Peyer's patch (tissue), 4 donors: ENCODE measurements at regions not wholly inside any gene's neighbourhood (a gene's known extent, or its start where the extent isn't known, plus 50 kb on each side); places are given as distances from the start of the nearest gene placed in this dataset.

Experiments
- DNase-seq, 3 donors: peaks; one replicate each; pipeline ENCODE4 v3.0.0-alpha.2; 2017 to 2019
- H3K27ac ChIP-seq, 4 donors: fragments of 200-600 bp; sonication (generic); one replicate each; pipeline ENCODE4 v1.5.1; 2016 to 2019
- H3K27me3 ChIP-seq, 2 donors: fragments of 200-600 bp; sonication (generic); one replicate each; pipeline ENCODE4 v1.5.1; 2019
- H3K36me3 ChIP-seq, 3 donors: fragments of 200-600 bp; sonication (generic); one replicate each; pipeline ENCODE4 v1.5.1; 2016 to 2019
- H3K4me1 ChIP-seq, 4 donors: fragments of 200-600 bp; sonication (generic); one replicate each; pipeline ENCODE4 v1.5.1; 2016 to 2019
- H3K4me3 ChIP-seq, 4 donors: fragments of 200-600 bp; sonication (generic); 1 replicate in 3 of 4; 2 replicates in 1 of 4; pipeline ENCODE4 v1.5.1; 2016 to 2019; ENCODE audit warnings: mild to moderate bottlenecking in 1 of 4
- H3K9me3 ChIP-seq, 4 donors: fragments of 200-600 bp; sonication (generic); one replicate each; pipeline ENCODE4 v1.5.1; 2016 to 2019; ENCODE audit warnings: mild to moderate bottlenecking in 1 of 4
- POLR2A ChIP-seq, 2 donors: fragments of 450-650 bp; IDR thresholded peaks; one replicate each; pipeline ENCODE4 v1.5.1; 2017; ENCODE audit warnings: antibody characterized with exemption in 2 of 2, mild to moderate bottlenecking in 2 of 2, moderate library complexity in 2 of 2
- TF ChIP-seq, protein P1 (sequence below), 6 experiments: fragments of 450-650 bp in 4 of 6; fragments of 200-600 bp in 2 of 6; sonication (generic) in 1 of 6; IDR thresholded peaks; one replicate each; pipeline ENCODE4 v1.5.1; 2017 to 2019; ENCODE audit warnings: antibody characterized with exemption in 6 of 6, mild to moderate bottlenecking in 3 of 6, moderate library complexity in 1 of 6

DNA sequence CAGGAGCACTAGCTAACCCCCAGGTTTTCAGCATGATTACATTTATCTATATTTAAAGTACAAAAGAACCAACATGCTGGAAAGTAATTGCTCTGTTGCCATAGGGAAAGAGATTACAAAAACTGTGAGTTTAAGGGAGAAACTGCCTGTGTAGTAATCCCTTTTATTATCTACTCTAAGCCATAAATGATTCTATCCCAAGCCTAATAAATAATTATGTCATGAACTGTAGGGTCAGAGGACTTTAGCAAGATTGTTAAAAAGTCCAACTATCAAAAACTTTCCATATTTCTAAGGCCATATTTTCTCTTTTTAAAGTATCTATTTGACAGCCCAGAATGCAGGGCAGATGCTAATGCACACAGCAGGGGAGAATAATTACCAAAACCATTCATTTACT is 573.8 kb upstream of the MIR17HG start:
- Histone ChIP-seq H3K4me1 (no peaks in the 10 kb centered on the region), H3K27me3 (no peaks in the 10 kb centered on the region), H3K36me3 (no peaks in the 10 kb centered on the region), H3K9me3 (no peaks in the 10 kb centered on the region), H3K4me3 (no peak overlapping the region), H3K27ac (no peak overlapping the region)
- DNase-seq: no peak
- TF ChIP-seq, protein P1, sequence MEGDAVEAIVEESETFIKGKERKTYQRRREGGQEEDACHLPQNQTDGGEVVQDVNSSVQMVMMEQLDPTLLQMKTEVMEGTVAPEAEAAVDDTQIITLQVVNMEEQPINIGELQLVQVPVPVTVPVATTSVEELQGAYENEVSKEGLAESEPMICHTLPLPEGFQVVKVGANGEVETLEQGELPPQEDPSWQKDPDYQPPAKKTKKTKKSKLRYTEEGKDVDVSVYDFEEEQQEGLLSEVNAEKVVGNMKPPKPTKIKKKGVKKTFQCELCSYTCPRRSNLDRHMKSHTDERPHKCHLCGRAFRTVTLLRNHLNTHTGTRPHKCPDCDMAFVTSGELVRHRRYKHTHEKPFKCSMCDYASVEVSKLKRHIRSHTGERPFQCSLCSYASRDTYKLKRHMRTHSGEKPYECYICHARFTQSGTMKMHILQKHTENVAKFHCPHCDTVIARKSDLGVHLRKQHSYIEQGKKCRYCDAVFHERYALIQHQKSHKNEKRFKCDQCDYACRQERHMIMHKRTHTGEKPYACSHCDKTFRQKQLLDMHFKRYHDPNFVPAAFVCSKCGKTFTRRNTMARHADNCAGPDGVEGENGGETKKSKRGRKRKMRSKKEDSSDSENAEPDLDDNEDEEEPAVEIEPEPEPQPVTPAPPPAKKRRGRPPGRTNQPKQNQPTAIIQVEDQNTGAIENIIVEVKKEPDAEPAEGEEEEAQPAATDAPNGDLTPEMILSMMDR (IDR thresholded peaks at IDR 0.05): no peak
- TF ChIP-seq POLR2A (IDR thresholded peaks at IDR 0.05): no peak

DNA sequence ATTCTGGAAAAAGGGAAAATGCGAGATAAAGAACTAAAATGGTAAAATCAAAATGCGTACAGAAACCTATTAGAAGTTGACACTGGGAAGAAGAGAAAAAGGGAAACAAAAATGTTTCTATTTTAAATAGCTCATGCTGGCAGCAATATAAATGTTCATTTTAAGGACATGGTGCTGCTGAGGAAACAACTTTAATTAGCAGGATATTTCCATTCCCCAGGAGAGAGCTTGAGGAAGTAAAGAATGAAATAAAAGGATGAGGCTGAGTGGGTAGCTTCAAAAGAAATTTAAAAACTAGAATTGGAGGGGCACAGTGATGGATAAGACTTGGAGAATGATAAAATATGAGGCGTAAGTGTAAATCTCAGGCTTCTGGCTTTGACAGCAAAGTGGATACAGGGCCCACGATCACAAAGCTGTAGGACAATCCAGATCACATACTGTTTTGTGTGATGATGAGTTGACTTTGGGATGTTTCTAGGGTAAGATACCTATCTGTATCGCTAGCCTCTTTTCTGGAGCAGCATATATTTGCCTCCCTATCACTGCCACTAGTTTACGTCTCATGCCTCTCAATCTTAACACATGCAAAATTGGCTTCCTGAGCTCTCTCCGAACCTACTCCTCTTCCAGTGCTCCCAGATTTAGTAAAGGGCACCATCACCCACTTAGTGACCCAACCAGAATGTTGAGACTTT is 571.3 kb upstream of the MIR17HG start:
- no peak for DNase-seq

DNA sequence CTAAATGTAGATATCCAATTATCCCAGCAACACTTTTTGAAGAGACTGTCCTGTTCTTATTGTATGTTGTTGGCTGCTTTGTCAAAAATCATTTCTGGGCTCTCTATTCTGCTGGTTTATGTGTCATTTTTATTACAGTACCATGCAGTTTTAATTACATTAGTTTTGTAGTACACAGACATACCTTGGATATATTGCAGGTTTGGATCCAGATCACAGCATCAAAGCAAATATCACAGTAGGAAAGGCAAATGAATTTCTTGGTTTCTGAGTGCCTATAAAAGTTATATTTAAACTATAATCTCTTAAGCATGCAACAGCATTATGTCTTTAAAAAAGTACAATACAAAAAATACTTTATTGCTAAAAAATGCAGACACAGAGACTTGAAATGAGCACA is 564.2 kb upstream of the MIR17HG start:
- Histone ChIP-seq H3K4me3 (no peak overlapping the region), H3K36me3 (no peaks in the 10 kb centered on the region), H3K4me1 (no peaks in the 10 kb centered on the region), H3K27me3 (no peaks in the 10 kb centered on the region), H3K9me3 (no peaks in the 10 kb centered on the region), H3K27ac (no peak overlapping the region)
- DNase-seq: no peak
- TF ChIP-seq POLR2A (IDR thresholded peaks at IDR 0.05): no peak
- TF ChIP-seq, protein P1 (IDR thresholded peaks at IDR 0.05): no peak

More for the DNA sequence above, 571.3 kb upstream of the MIR17HG start:
- Histone ChIP-seq H3K27me3 (no peaks in the 10 kb centered on the region), H3K36me3 (no peaks in the 10 kb centered on the region), H3K4me1 (no peaks in the 10 kb centered on the region), H3K27ac (no peak overlapping the region), H3K4me3 (no peak overlapping the region), H3K9me3 (no peaks in the 10 kb centered on the region)
- TF ChIP-seq, protein P1 (IDR thresholded peaks at IDR 0.05): no peak
- no peak for TF ChIP-seq POLR2A (IDR thresholded peaks at IDR 0.05)

DNA sequence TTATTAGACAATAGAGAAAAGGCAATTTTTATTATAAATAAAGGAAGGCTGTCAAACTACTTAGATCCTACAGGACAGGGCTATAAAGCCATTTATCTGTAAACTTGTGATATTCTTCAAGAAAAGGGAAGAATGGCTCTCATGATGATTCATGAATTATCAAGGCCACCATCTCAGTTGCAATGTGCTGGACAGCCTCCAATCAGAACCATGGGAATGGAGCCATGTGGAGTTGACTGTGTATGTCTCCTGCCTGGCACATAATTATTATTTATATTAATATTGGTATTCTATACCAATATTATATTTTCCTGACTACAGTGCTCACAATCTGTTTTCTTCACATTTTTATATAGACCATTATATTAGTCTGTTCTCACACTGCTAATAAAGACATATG is 560.5 kb upstream of the MIR17HG start:
- DNase-seq: no peak
- no peak overlapping the region for H3K27ac ChIP-seq
- H3K36me3 ChIP-seq: no peaks in the 10 kb centered on the region
- TF ChIP-seq, protein P1 (IDR thresholded peaks at IDR 0.05): no peak
- no peak for TF ChIP-seq POLR2A (IDR thresholded peaks at IDR 0.05)
- H3K27me3 ChIP-seq: no peaks in the 10 kb centered on the region
- no peak overlapping the region for H3K4me3 ChIP-seq
- H3K4me1 ChIP-seq: no peaks in the 10 kb centered on the region
- H3K9me3 ChIP-seq: no peaks in the 10 kb centered on the region

DNA sequence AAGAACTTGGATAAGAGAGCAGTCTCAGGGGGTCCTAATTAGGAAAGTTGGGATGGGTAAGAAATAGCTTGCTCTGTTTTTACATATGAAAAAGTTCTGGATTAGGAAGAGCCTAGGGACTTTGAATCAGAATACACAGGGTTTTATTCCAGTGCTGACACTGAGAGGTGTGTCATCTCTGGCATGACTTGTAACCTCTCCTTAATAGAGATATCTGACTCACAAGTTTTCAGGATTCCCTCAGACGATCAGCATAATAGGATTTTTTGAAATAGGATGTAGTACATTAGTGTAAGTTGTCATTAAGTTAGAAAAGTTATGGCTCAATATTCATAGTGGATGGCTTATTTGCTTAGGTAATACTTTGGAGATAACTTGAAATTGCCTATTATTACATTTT is 555.2 kb upstream of the MIR17HG start:
- Histone ChIP-seq H3K27ac (no peak overlapping the region), H3K27me3 (no peaks in the 10 kb centered on the region), H3K4me1 (no peaks in the 10 kb centered on the region), H3K4me3 (no peak overlapping the region), H3K9me3 (no peaks in the 10 kb centered on the region), H3K36me3 (no peaks in the 10 kb centered on the region)
- TF ChIP-seq, protein P1 (IDR thresholded peaks at IDR 0.05): no peak
- TF ChIP-seq POLR2A (IDR thresholded peaks at IDR 0.05): no peak
- DNase-seq: no peak
